Transverse colon (tissue), 4 donors: ENCODE measurements at regions not wholly inside any gene's neighbourhood (a gene's known extent, or its start where the extent isn't known, plus 50 kb on each side); places are given as distances from the start of the nearest gene placed in this dataset.
"Not testable (repeated sequence)": the region's sequence is repeated elsewhere in the genome, so short reads cannot be mapped to it uniquely, and the experiment has no call there.

ENCODE experiments used
- DNase-seq: peaks from one replicate; pipeline ENCODE4 v3.0.0-alpha.2; 2019
- H3K27ac ChIP-seq, 4 donors: fragments of 200-600 bp; sonication (generic); 2 replicates each; pipeline ENCODE4 v1.5.1; 2016 to 2018; ENCODE audit warnings: inconsistent platforms in 4 of 4
- H3K27me3 ChIP-seq: fragments of 200-600 bp; sonication (generic); 2 replicates; pipeline ENCODE4 v1.5.1; 2017; ENCODE audit warnings: inconsistent platforms
- H3K36me3 ChIP-seq, 4 donors: fragments of 200-600 bp; sonication (generic); 2 replicates each; pipeline ENCODE4 v1.5.1; 2017 to 2019; ENCODE audit warnings: inconsistent platforms in 4 of 4
- H3K4me1 ChIP-seq, 4 donors: fragments of 200-600 bp; sonication (generic); 2 replicates each; pipeline ENCODE4 v1.5.1; 2017 to 2020; ENCODE audit warnings: inconsistent platforms in 4 of 4
- H3K4me3 ChIP-seq, 4 donors: fragments of 200-600 bp; sonication (generic); 1 replicate in 1 of 4; 2 replicates in 3 of 4; pipeline versions ENCODE4 v1.5.1 to v1.6.1; 2017 to 2019; ENCODE audit warnings: inconsistent platforms in 4 of 4
- H3K9me3 ChIP-seq, 2 donors: fragments of 200-600 bp; sonication (generic); 2 replicates each; pipeline ENCODE4 v1.5.1; 2017 to 2019; ENCODE audit warnings: inconsistent platforms in 2 of 2
- CTCF ChIP-seq, 5 experiments: fragments of 200-600 bp in 3 of 5; fragments of 450-650 bp in 2 of 5; sonication (generic) in 3 of 5; IDR thresholded peaks; 1 replicate in 2 of 5; 2 replicates in 3 of 5; pipeline ENCODE4 v1.5.1; 2016 to 2017; ENCODE audit warnings: antibody characterized with exemption in 5 of 5, inconsistent platforms in 3 of 5, mild to moderate bottlenecking in 2 of 5, moderate library complexity in 1 of 5
- EP300 ChIP-seq: sonication (generic); formaldehyde crosslinking; IDR thresholded peaks from one replicate; pipeline ENCODE4 v1.6.1; 2017; ENCODE audit warnings: antibody characterized with exemption, low read depth
- POLR2A ChIP-seq: fragments of 450-650 bp; IDR thresholded peaks from one replicate; pipeline ENCODE4 v1.6.1; 2016; ENCODE audit warnings: antibody characterized with exemption, mild to moderate bottlenecking, moderate library complexity
- POLR2AphosphoS5 ChIP-seq, 3 donors: sonication (generic); formaldehyde crosslinking; IDR thresholded peaks; one replicate each; pipeline ENCODE4 v1.6.1; 2016; ENCODE audit warnings: antibody characterized with exemption in 3 of 3
- WGBS, 2 donors: methylation state at CpG; one replicate each; pipeline ENCODE4 v1.1.5; 2018; ENCODE audit warnings: low coverage in 1 of 2; 5-methylcytosine and 5-hydroxymethylcytosine counted together
- in situ Hi-C, 4 donors: fragments of 200-750 bp; cut with MboI; loops; one replicate each; pipeline versions ENCODE4 v1.15.0 to v1.15.1; 2017; ENCODE audit warnings: low sequenced_read_pairs in 3 of 4, low pct_ligation_motif_present in 1 of 4, low pct_unique_long_range_greater_than_20kb in 1 of 4
- intact Hi-C: fragments of 100-400 bp; cut with DNase I; formaldehyde crosslinking; loops from one replicate; pipeline ENCODE4 v1.15.1; 2023; ENCODE audit warnings: low total_unique reads

DNA sequence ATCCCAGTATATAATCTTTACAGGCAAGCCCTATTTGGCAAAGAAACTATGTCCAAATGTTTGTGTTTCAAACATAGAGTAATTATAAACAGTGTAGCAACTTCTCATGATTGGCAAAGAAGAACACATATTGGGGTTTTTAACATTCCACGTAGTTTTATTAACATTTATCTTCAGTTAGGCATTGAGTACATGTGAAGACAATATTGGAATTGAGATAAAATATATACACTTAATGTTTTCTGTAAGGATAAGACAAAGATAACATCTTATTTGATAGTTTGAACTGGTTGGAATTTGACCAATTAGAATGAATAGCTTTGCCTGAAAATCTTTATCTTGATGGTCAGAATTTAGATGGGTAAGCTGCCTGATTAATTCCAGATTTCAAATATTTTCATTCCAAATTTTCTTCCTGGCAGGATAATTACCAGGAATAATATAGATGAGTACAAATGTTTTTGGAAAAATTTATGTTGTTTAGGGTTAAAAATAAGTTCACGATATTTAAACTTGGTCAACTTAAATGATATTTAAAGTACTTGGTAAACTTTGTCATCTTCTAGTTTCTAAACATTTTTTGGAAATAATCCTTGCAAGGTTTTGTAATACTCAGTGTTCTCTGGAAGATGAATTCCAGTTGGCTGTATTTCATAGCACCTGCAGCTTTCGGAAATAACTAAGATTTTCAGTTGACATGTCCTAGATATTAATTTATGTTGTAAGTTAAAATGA, 536.5 kb upstream of the SPRY2 start:
- Histone ChIP-seq H3K4me3 (no peak overlapping the region), H3K27me3 (no peaks in the 10 kb centered on the region), H3K9me3 (no peaks in the 10 kb centered on the region), H3K27ac (no peak overlapping the region), H3K4me1 (no peaks in the 10 kb centered on the region), H3K36me3 (no peaks in the 10 kb centered on the region)
- intact Hi-C loops (no loop called here), in situ Hi-C loops (no loop called here)
- DNase-seq, result no peak
- WGBS, 2 donors, result 69 to 78% methylated on average over 3 of the region's 3 CpGs
- TF ChIP-seq POLR2A (no peak), POLR2AphosphoS5 (IDR thresholded peaks at IDR 0.05) (no peak), EP300 (no peak), CTCF (IDR thresholded peaks at IDR 0.05) (no peak)

GRCh38 chr13:80873589-80873988, 532.7 kb upstream of the SPRY2 start:
- TF ChIP-seq POLR2A, result no peak
- Histone ChIP-seq H3K27ac (no peak overlapping the region), H3K4me3 (no peak overlapping the region), H3K4me1 (no peaks in the 10 kb centered on the region), H3K36me3 (no peaks in the 10 kb centered on the region), H3K27me3 (no peaks in the 10 kb centered on the region), H3K9me3 (no peaks in the 10 kb centered on the region)
- no peak for DNase-seq
- 78% methylated on average over 1 of the region's 1 CpG; no CpG with 5 or more reads in 1 of the 2 donors for WGBS, 2 donors
- intact Hi-C loops, result no loop called here
- in situ Hi-C loops, result no loop called here

DNA sequence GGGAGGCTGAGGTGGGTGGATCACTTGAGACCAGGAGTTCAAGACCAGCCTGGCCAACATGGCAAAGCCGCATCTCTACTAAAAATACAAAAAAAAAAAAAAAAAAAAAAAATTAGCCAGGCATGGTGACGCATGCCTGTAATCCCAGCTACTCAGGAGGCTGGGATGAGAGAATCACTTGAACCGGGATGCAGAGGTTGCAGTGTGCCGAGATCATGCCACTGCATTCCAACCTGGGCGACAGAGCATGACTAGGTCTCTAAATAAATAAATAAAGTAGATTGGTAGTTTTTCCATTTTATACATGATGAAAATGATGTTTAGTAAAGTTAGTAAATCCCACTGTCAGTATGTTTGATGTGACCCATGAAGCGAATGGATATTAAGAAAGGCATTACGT, 531.0 kb upstream of the SPRY2 start:
- intact Hi-C loops, in situ Hi-C loops: not testable (repeated sequence)
- WGBS, 2 donors, result 87 to 94% methylated on average over 3 to 7 of the region's 7 CpGs

DNA sequence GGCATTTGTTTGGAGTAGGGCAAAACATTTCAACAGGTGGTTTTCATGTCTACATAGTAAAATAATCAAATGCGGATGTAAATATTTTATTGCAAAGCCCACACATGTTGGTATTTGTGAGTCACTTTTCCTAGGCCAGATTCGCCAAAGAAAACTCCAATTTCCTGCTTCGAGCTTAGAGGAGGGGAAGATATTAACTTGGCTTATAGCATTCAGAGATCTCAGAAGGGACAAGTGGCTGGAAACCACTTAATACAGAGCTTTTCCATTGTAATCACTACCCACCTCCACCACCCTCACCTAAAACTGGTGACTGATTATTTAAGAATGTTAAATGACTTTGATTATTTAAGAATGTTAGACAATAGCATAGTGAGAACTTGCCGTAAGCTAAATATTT, 530.6 kb upstream of the SPRY2 start:
- intact Hi-C loops (no loop called here), in situ Hi-C loops (no loop called here)
- DNase-seq, result no peak
- no peaks in the 10 kb centered on the region for H3K4me1 ChIP-seq
- no peak overlapping the region for H3K27ac ChIP-seq
- 68 to 69% methylated on average over 4 of the region's 4 CpGs for WGBS, 2 donors
- no peaks in the 10 kb centered on the region for H3K36me3 ChIP-seq
- no peak overlapping the region for H3K4me3 ChIP-seq
- TF ChIP-seq POLR2A (no peak), POLR2AphosphoS5 (IDR thresholded peaks at IDR 0.05) (no peak), EP300 (no peak), CTCF (IDR thresholded peaks at IDR 0.05) (no peak)
- H3K27me3 ChIP-seq, result no peaks in the 10 kb centered on the region
- H3K9me3 ChIP-seq, result no peaks in the 10 kb centered on the region

More for the DNA sequence above, 531.0 kb upstream of the SPRY2 start:
- not testable (repeated sequence) for H3K4me3 ChIP-seq, H3K4me1 ChIP-seq, H3K27ac ChIP-seq, H3K36me3 ChIP-seq, H3K9me3 ChIP-seq, H3K27me3 ChIP-seq, DNase-seq

DNA sequence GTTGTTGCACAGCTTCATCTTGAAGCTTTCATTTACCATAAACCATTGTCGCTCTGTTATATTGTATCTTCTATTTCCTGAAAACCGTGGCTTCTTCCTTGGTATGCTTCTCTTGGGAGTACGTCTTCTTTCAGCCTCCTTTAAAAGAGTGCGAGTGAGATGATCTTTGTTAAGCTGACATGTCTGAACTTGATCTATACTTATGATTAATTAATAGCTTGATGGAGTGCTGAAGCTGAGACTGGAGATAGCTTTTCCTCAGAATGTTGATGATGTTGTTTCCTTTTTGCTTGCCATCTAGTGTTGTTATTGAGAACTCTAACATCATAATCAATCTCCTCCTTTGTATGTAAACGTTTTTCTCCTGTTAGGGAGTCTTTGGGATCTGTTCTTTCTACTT, 529.3 kb upstream of the SPRY2 start:
- DNase-seq, result no peak
- no peaks in the 10 kb centered on the region for H3K27me3 ChIP-seq
- TF ChIP-seq POLR2AphosphoS5 (IDR thresholded peaks at IDR 0.05) (no peak), CTCF (IDR thresholded peaks at IDR 0.05) (no peak), EP300 (no peak), POLR2A (no peak)
- 69 to 77% methylated on average over 5 of the region's 5 CpGs for WGBS, 2 donors
- in situ Hi-C loops (no loop called here), intact Hi-C loops (no loop called here)
- no peaks in the 10 kb centered on the region for H3K36me3 ChIP-seq
- H3K27ac ChIP-seq, result no peak overlapping the region
- H3K4me1 ChIP-seq, result no peaks in the 10 kb centered on the region
- no peaks in the 10 kb centered on the region for H3K9me3 ChIP-seq
- no peak overlapping the region for H3K4me3 ChIP-seq
